ENCODE measurements at regions not wholly inside any gene's neighbourhood (a gene's known extent, or its start where the extent isn't known, plus 50 kb on each side); places are given as distances from the start of the nearest gene placed in this dataset.

GRCh38 chr10:78356291-78356900 is 322.7 kb downstream of the RPS24 start:
- TF ChIP-seq CTCF (conservative IDR thresholded peaks at IDR 0.05) (no peak), EZH2 (IDR thresholded peaks at IDR 0.05; ENCODE audit: low read depth) (no peak)

Measured in PC-9 (cell line).